Liver (tissue), 8 donors: ENCODE measurements at regions not wholly inside any gene's neighbourhood (a gene's known extent, or its start where the extent isn't known, plus 50 kb on each side); places are given as distances from the start of the nearest gene placed in this dataset.

Source experiments
- DNase-seq: peaks from one replicate; pipeline ENCODE4 v3.0.0-alpha.2; 2017; ENCODE audit warnings: low spot score
- H3K27ac ChIP-seq, 2 donors: one replicate each; pipeline ENCODE4 v1.7.0; 2013; ENCODE audit warnings: inconsistent platforms in 2 of 2, low read length in 2 of 2, control low read depth in 1 of 2, low read depth in 1 of 2, mild to moderate bottlenecking in 1 of 2
- H3K27me3 ChIP-seq, 4 donors: one replicate each; pipeline versions ENCODE4 v1.6.1 to v1.7.0; 2013; ENCODE audit warnings: low read length in 3 of 4, inconsistent platforms in 1 of 4, mild to moderate bottlenecking in 1 of 4, moderate library complexity in 1 of 4; ENCODE audit not compliant: control insufficient read depth in 4 of 4, insufficient read depth in 4 of 4
- H3K36me3 ChIP-seq, 4 donors: one replicate each; pipeline versions ENCODE4 v1.6.1 to v1.7.0; 2013; ENCODE audit warnings: low read length in 3 of 4, mild to moderate bottlenecking in 3 of 4, low read depth in 1 of 4, moderate library complexity in 1 of 4; ENCODE audit not compliant: control insufficient read depth in 4 of 4, insufficient read depth in 3 of 4
- H3K4me1 ChIP-seq, 4 donors: one replicate each; pipeline versions ENCODE4 v1.6.1 to v1.7.0; 2013; ENCODE audit warnings: low read length in 3 of 4, mild to moderate bottlenecking in 3 of 4, moderate library complexity in 1 of 4; ENCODE audit not compliant: control insufficient read depth in 4 of 4, insufficient read depth in 4 of 4
- H3K4me3 ChIP-seq, 3 donors: one replicate each; pipeline versions ENCODE4 v1.6.1 to v1.7.0; 2013; ENCODE audit warnings: low read length in 3 of 3, control low read depth in 1 of 3, low read depth in 1 of 3, mild to moderate bottlenecking in 1 of 3
- H3K9ac ChIP-seq, 2 donors: one replicate each; pipeline ENCODE4 v1.7.0; 2013; ENCODE audit warnings: low read length in 2 of 2, mild to moderate bottlenecking in 2 of 2, moderate library complexity in 2 of 2, control low read depth in 1 of 2, low read depth in 1 of 2
- H3K9me3 ChIP-seq, 4 donors: one replicate each; pipeline versions ENCODE4 v1.6.1 to v1.7.0; 2013; ENCODE audit warnings: low read length in 3 of 4; ENCODE audit not compliant: control insufficient read depth in 4 of 4
- FOXA1 ChIP-seq: IDR thresholded peaks from 2 replicates; pipeline ENCODE4 v1.6.1; 2016; ENCODE audit warnings: antibody characterized with exemption
- FOXA2 ChIP-seq: IDR thresholded peaks from 2 replicates; pipeline ENCODE4 v1.6.1; 2016; ENCODE audit warnings: antibody characterized with exemption
- GABPA ChIP-seq, 2 donors: IDR thresholded peaks in 1 of 2; conservative IDR thresholded peaks in 1 of 2; 2 replicates each; pipeline ENCODE4 v1.6.1; 2016; ENCODE audit warnings: antibody characterized with exemption in 2 of 2, mild to moderate bottlenecking in 1 of 2, moderate library complexity in 1 of 2
- HNF4A ChIP-seq, 2 donors: conservative IDR thresholded peaks; 2 replicates each; pipeline ENCODE4 v1.6.1; 2016; ENCODE audit warnings: antibody characterized with exemption in 2 of 2, mild to moderate bottlenecking in 2 of 2
- HNF4G ChIP-seq: IDR thresholded peaks from 2 replicates; pipeline ENCODE4 v1.6.1; 2016; ENCODE audit warnings: antibody characterized with exemption
- NR2F2 ChIP-seq: IDR thresholded peaks from 2 replicates; pipeline ENCODE4 v1.6.1; 2016; ENCODE audit warnings: antibody characterized with exemption
- REST ChIP-seq: IDR thresholded peaks from 2 replicates; pipeline ENCODE4 v1.6.1; 2016; ENCODE audit warnings: antibody characterized with exemption, mild to moderate bottlenecking
- RXRA ChIP-seq, 2 donors: IDR thresholded peaks; 2 replicates each; pipeline ENCODE4 v1.6.1; 2017 to 2018; ENCODE audit warnings: antibody characterized with exemption in 2 of 2, mild to moderate bottlenecking in 1 of 2
- SP1 ChIP-seq: IDR thresholded peaks from 2 replicates; pipeline ENCODE4 v1.6.1; 2018; ENCODE audit warnings: antibody characterized with exemption, mild to moderate bottlenecking
- TAF1 ChIP-seq: conservative IDR thresholded peaks from 2 replicates; pipeline ENCODE4 v1.6.1; 2016; ENCODE audit warnings: antibody characterized with exemption, mild to moderate bottlenecking
- YY1 ChIP-seq: IDR thresholded peaks from 2 replicates; pipeline ENCODE4 v1.6.1; 2016; ENCODE audit warnings: antibody characterized with exemption, mild to moderate bottlenecking
- ZBTB33 ChIP-seq: IDR thresholded peaks from 2 replicates; pipeline ENCODE4 v1.6.1; 2016; ENCODE audit warnings: antibody characterized with exemption
- WGBS: extraction: QIAGEN DNeasy Blood & Tissue Kit; methylation state at CpG from one replicate; pipeline ENCODE4 v1.1.7; 2013; 5-methylcytosine and 5-hydroxymethylcytosine counted together
- TF ChIP-seq, protein P1 (sequence below): fragments of 150-350 bp; IDR thresholded peaks from 2 replicates; pipeline ENCODE4 v1.5.1; 2017; ENCODE audit warnings: improper control_type of control experiment, low read depth, low read length; ENCODE audit not compliant: missing input control
- TF ChIP-seq, protein P2 (sequence below): IDR thresholded peaks from 2 replicates; pipeline ENCODE4 v1.6.1; 2016; ENCODE audit warnings: antibody characterized with exemption
- donor health status: healthy.
- donor health status: healthy.
- donor health status: healthy.
- donor health status: healthy.
- donor health status: healthy.

- Histone ChIP-seq H3K4me1 (no peaks in the 10 kb centered on the region), H3K9ac (no peak overlapping the region), H3K9me3 (no peaks in the 10 kb centered on the region), H3K36me3 (no peaks in the 10 kb centered on the region), H3K27me3 (no peaks in the 10 kb centered on the region), H3K4me3 (no peak overlapping the region), H3K27ac (no peak overlapping the region)
- 29% methylated on average over 1 of the region's 1 CpG for WGBS
- TF ChIP-seq GABPA (IDR thresholded peaks at IDR 0.05 in 1 of 2, conservative IDR thresholded peaks at IDR 0.05 in 1 of 2), result no peak
- TF ChIP-seq TAF1, result no peak
- TF ChIP-seq, protein P1, sequence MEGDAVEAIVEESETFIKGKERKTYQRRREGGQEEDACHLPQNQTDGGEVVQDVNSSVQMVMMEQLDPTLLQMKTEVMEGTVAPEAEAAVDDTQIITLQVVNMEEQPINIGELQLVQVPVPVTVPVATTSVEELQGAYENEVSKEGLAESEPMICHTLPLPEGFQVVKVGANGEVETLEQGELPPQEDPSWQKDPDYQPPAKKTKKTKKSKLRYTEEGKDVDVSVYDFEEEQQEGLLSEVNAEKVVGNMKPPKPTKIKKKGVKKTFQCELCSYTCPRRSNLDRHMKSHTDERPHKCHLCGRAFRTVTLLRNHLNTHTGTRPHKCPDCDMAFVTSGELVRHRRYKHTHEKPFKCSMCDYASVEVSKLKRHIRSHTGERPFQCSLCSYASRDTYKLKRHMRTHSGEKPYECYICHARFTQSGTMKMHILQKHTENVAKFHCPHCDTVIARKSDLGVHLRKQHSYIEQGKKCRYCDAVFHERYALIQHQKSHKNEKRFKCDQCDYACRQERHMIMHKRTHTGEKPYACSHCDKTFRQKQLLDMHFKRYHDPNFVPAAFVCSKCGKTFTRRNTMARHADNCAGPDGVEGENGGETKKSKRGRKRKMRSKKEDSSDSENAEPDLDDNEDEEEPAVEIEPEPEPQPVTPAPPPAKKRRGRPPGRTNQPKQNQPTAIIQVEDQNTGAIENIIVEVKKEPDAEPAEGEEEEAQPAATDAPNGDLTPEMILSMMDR, result no peak
- TF ChIP-seq ZBTB33, result no peak
- TF ChIP-seq HNF4A (conservative IDR thresholded peaks at IDR 0.05), result no peak
- no peak for TF ChIP-seq RXRA (IDR thresholded peaks at IDR 0.05)
- no peak for TF ChIP-seq YY1
- no peak for TF ChIP-seq HNF4G
- TF ChIP-seq REST, result no peak
- DNase-seq, result no peak
These were observed 77.3 kb upstream of the NEK7 start for GRCh38 chr1:198079432-198079951.

- WGBS, result 88% methylated on average over 3 of the region's 3 CpGs
- no peak overlapping the region for H3K27ac ChIP-seq
These were observed 74.2 kb upstream of the NEK7 start for GRCh38 chr1:198082576-198082975.

DNA sequence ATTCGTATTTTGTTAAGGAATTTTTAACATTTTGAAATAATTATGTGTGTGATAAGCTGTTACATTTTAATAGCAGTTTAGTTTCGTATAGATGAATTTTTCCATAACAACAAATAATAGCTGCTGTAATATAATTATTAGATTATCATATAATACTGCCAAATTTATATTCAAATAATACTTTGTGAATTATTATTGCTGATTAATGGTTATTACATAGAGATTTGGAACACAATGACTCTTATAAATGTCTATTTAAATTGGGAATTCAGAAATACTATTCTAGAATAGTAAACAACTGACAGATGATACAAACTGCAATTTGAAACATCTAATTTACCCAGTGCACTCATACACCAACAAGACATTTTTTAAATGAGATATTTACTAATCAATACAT, 73.2 kb upstream of the NEK7 start:
- no peaks in the 10 kb centered on the region for H3K9me3 ChIP-seq
- no peak overlapping the region for H3K9ac ChIP-seq
- H3K4me3 ChIP-seq, result no peak overlapping the region
- no peaks in the 10 kb centered on the region for H3K27me3 ChIP-seq
- H3K36me3 ChIP-seq, result no peaks in the 10 kb centered on the region
- H3K4me1 ChIP-seq, result peaks cover 0 to 12% (median 10%) of the 10 kb centered on the region in 4 donors
- H3K27ac ChIP-seq, result no peak overlapping the region
- 92% methylated on average over 2 of the region's 2 CpGs for WGBS
- no peak for DNase-seq
- TF ChIP-seq REST (no peak), YY1 (no peak), NR2F2 (no peak), FOXA1 (no peak), TAF1 (no peak), SP1 (no peak), GABPA (IDR thresholded peaks at IDR 0.05 in 1 of 2, conservative IDR thresholded peaks at IDR 0.05 in 1 of 2) (no peak)
- TF ChIP-seq, protein P2, sequence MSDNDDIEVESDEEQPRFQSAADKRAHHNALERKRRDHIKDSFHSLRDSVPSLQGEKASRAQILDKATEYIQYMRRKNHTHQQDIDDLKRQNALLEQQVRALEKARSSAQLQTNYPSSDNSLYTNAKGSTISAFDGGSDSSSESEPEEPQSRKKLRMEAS, result no peak
- TF ChIP-seq, protein P1, result no peak

More at GRCh38 chr1:198082576-198082975, 74.2 kb upstream of the NEK7 start:
- Histone ChIP-seq H3K4me3 (no peak overlapping the region), H3K9ac (no peak overlapping the region), H3K36me3 (no peaks in the 10 kb centered on the region), H3K4me1 (peaks cover 0 to 7% (median 2%) of the 10 kb centered on the region in 4 donors), H3K27me3 (no peaks in the 10 kb centered on the region), H3K9me3 (no peaks in the 10 kb centered on the region)
- no peak for DNase-seq
- no peak for TF ChIP-seq FOXA2
